ENCODE measurements at regions not wholly inside any gene's neighbourhood (a gene's known extent, or its start where the extent isn't known, plus 50 kb on each side); places are given as distances from the start of the nearest gene placed in this dataset.

DNA sequence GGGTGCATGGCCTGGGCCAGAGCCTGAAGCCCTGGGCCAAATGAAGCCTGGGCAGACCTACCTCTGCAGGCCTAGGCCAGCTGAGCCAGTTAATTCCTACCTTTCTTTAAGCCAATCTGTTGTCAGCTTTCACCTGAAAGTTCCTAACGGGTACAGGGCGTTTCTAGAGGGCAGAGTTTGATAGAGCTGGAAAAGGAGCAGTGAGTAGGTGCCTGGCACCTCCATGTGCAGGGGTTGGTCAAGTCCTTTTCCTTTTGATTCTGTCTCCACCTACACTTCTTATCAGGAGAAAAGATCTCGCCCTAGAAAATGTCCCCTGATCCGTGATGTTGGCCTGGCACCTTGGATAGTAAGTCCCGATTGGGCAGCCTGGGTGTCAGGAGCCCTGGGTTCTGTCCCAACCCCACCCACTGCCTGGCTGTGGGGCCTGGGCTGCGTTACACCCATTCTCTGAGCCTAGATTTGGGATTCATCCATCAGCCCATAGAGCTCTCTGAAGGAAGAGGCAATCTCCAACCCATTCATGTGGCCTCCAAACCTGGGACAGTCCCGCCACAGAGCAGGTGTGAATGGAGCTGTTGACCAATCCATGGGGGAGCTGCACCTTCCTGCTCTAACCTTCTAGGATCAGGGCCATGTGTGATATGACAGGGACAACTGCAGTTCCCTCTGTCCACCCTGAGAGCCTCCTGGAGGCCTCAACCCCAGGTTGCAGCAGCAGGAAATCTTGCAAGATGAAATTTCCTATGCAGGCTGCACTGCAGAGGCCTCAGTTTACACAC lies 304.3 kb downstream of the MATN1 start:
- TF ChIP-seq ARNTL (CRISPR knock-in tag; IDR thresholded peaks at IDR 0.05; ENCODE audit: borderline replicate concordance, low read depth) (no peak), RARB (CRISPR knock-in tag; IDR thresholded peaks at IDR 0.05) (no peak), ZFP30 (CRISPR knock-in tag; IDR thresholded peaks at IDR 0.05) (no peak), ZNF565 (CRISPR knock-in tag; conservative IDR thresholded peaks at IDR 0.05; ENCODE audit: low read depth) (no peak), ZFP3 (CRISPR knock-in tag; IDR thresholded peaks at IDR 0.05) (no peak), ZNF70 (CRISPR knock-in tag; IDR thresholded peaks at IDR 0.05) (no peak), ESRRG (CRISPR knock-in tag; IDR thresholded peaks at IDR 0.05) (no peak), ZC3H10 (CRISPR knock-in tag; IDR thresholded peaks at IDR 0.05) (no peak), ISL1 (CRISPR knock-in tag; IDR thresholded peaks at IDR 0.05) (no peak), TOX (CRISPR knock-in tag; IDR thresholded peaks at IDR 0.05; ENCODE audit: borderline replicate concordance) (no peak)
- TF ChIP-seq, protein P1, sequence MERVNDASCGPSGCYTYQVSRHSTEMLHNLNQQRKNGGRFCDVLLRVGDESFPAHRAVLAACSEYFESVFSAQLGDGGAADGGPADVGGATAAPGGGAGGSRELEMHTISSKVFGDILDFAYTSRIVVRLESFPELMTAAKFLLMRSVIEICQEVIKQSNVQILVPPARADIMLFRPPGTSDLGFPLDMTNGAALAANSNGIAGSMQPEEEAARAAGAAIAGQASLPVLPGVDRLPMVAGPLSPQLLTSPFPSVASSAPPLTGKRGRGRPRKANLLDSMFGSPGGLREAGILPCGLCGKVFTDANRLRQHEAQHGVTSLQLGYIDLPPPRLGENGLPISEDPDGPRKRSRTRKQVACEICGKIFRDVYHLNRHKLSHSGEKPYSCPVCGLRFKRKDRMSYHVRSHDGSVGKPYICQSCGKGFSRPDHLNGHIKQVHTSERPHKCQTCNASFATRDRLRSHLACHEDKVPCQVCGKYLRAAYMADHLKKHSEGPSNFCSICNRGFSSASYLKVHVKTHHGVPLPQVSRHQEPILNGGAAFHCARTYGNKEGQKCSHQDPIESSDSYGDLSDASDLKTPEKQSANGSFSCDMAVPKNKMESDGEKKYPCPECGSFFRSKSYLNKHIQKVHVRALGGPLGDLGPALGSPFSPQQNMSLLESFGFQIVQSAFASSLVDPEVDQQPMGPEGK (CRISPR knock-in tag; IDR thresholded peaks at IDR 0.05; ENCODE audit: borderline replicate concordance): no peak
- TF ChIP-seq, protein P2, sequence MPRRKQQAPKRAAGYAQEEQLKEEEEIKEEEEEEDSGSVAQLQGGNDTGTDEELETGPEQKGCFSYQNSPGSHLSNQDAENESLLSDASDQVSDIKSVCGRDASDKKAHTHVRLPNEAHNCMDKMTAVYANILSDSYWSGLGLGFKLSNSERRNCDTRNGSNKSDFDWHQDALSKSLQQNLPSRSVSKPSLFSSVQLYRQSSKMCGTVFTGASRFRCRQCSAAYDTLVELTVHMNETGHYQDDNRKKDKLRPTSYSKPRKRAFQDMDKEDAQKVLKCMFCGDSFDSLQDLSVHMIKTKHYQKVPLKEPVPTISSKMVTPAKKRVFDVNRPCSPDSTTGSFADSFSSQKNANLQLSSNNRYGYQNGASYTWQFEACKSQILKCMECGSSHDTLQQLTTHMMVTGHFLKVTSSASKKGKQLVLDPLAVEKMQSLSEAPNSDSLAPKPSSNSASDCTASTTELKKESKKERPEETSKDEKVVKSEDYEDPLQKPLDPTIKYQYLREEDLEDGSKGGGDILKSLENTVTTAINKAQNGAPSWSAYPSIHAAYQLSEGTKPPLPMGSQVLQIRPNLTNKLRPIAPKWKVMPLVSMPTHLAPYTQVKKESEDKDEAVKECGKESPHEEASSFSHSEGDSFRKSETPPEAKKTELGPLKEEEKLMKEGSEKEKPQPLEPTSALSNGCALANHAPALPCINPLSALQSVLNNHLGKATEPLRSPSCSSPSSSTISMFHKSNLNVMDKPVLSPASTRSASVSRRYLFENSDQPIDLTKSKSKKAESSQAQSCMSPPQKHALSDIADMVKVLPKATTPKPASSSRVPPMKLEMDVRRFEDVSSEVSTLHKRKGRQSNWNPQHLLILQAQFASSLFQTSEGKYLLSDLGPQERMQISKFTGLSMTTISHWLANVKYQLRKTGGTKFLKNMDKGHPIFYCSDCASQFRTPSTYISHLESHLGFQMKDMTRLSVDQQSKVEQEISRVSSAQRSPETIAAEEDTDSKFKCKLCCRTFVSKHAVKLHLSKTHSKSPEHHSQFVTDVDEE (CRISPR knock-in tag; IDR thresholded peaks at IDR 0.05): no peak
- TF ChIP-seq, protein P3, sequence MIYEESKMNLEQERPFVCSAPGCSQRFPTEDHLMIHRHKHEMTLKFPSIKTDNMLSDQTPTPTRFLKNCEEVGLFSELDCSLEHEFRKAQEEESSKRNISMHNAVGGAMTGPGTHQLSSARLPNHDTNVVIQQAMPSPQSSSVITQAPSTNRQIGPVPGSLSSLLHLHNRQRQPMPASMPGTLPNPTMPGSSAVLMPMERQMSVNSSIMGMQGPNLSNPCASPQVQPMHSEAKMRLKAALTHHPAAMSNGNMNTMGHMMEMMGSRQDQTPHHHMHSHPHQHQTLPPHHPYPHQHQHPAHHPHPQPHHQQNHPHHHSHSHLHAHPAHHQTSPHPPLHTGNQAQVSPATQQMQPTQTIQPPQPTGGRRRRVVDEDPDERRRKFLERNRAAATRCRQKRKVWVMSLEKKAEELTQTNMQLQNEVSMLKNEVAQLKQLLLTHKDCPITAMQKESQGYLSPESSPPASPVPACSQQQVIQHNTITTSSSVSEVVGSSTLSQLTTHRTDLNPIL (CRISPR knock-in tag; IDR thresholded peaks at IDR 0.05; ENCODE audit: low read depth): no peak
